ENCODE measurements at regions not wholly inside any gene's neighbourhood (a gene's known extent, or its start where the extent isn't known, plus 50 kb on each side); places are given as distances from the start of the nearest gene placed in this dataset.
"Not testable (repeated sequence)": the region's sequence is repeated elsewhere in the genome, so short reads cannot be mapped to it uniquely, and the experiment has no call there.

- H3K27me3 ChIP-seq (replicated peaks in 1 of 2; ENCODE audit: control insufficient read depth in 2 of 2, extremely low read depth in 1 of 2, insufficient read depth in 2 of 2, low read length in 1 of 2) = no peaks in the 10 kb centered on the region
- POLR2A ChIA-PET = interaction anchor here in 1 of 2 donors (0.8 kb wide), 1 partner anchor 17 kb away, joined by 3 read pairs; a partner anchor contains a TSS
- no peaks in the 10 kb centered on the region for H3K36me3 ChIP-seq (ENCODE audit: control insufficient read depth in 2 of 2, extremely low read depth in 1 of 2, insufficient read depth in 1 of 2, low read length in 1 of 2)
- ATAC-seq (replicated peaks in 1 of 4) = no peak
- Mint-ChIP-seq H3K4me3 (no peak overlapping the region), H3K27ac (no peak overlapping the region), H3K36me3 (no peaks in the 10 kb centered on the region), H3K27me3 (no peaks in the 10 kb centered on the region), H3K4me1 (peaks cover 3 to 8% (median 4%) of the 10 kb centered on the region in 3 donors), H3K9me3 (no peaks in the 10 kb centered on the region)
- CTCF ChIA-PET = interaction anchor here (0.5 to 1.4 kb wide), 12 partner anchors 9 to 1853 kb away, joined by 3 to 7 read pairs (median 3); no protein-coding TSS in a partner anchor
- no peaks in the 10 kb centered on the region for H3K9me3 ChIP-seq
- no peak for DNase-seq
- H3K4me3 ChIP-seq (ENCODE audit: control insufficient read depth in 1 of 2, extremely low read depth in 1 of 2, low read length in 1 of 2) = no peak overlapping the region
- H3K27ac ChIP-seq (ENCODE audit: low read length) = no peak overlapping the region
- no peaks in the 10 kb centered on the region for H3K4me1 ChIP-seq (ENCODE audit: control insufficient read depth in 1 of 2, extremely low read depth in 1 of 2, insufficient read depth in 2 of 2, low read length in 2 of 2)
Observed at GRCh38 chr6:27163834-27164233, 83.7 kb upstream of the PRSS16 start.

GRCh38 chr6:27168108-27168507, 79.4 kb upstream of the PRSS16 start:
- no peaks in the 10 kb centered on the region for H3K36me3 Mint-ChIP-seq
- H3K9me3 Mint-ChIP-seq = no peaks in the 10 kb centered on the region
- DNase-seq (no peak), ATAC-seq (replicated peaks in 1 of 4) (no peak)
- Histone ChIP-seq H3K27me3 (replicated peaks in 1 of 2; ENCODE audit: control insufficient read depth in 2 of 2, extremely low read depth in 1 of 2, insufficient read depth in 2 of 2, low read length in 1 of 2) (no peaks in the 10 kb centered on the region), H3K4me1 (ENCODE audit: control insufficient read depth in 1 of 2, extremely low read depth in 1 of 2, insufficient read depth in 2 of 2, low read length in 2 of 2) (no peaks in the 10 kb centered on the region), H3K27ac (ENCODE audit: low read length) (no peak overlapping the region), H3K4me3 (ENCODE audit: control insufficient read depth in 1 of 2, extremely low read depth in 1 of 2, low read length in 1 of 2) (no peak overlapping the region), H3K36me3 (ENCODE audit: control insufficient read depth in 2 of 2, extremely low read depth in 1 of 2, insufficient read depth in 1 of 2, low read length in 1 of 2) (no peaks in the 10 kb centered on the region), H3K9me3 (no peaks in the 10 kb centered on the region)
- 100% methylated on average over 1 of the region's 2 CpGs for WGBS (ENCODE audit: insufficient coverage)
- H3K4me3 Mint-ChIP-seq = no peak overlapping the region
- CTCF ChIA-PET = no interaction called here
- POLR2A ChIA-PET = no interaction called here
- peaks cover 0 to 3% of the 10 kb centered on the region in 2 donors for H3K27me3 Mint-ChIP-seq
- no peak overlapping the region for H3K27ac Mint-ChIP-seq
- no peaks in the 10 kb centered on the region for H3K4me1 Mint-ChIP-seq

- no peak overlapping the region for H3K4me3 ChIP-seq (ENCODE audit: control insufficient read depth in 1 of 2, extremely low read depth in 1 of 2, low read length in 1 of 2)
- 89% methylated on average over 1 of the region's 5 CpGs for whole genome bisulfite sequencing (ENCODE audit: insufficient coverage)
- Mint-ChIP-seq H3K27ac (no peak overlapping the region), H3K4me3 (no peak overlapping the region), H3K4me1 (no peaks in the 10 kb centered on the region), H3K36me3 (no peaks in the 10 kb centered on the region), H3K27me3 (peaks cover 0 to 3% of the 10 kb centered on the region in 2 donors), H3K9me3 (no peaks in the 10 kb centered on the region)
- H3K9me3 ChIP-seq = no peaks in the 10 kb centered on the region
- no peaks in the 10 kb centered on the region for H3K36me3 ChIP-seq (ENCODE audit: control insufficient read depth in 2 of 2, extremely low read depth in 1 of 2, insufficient read depth in 1 of 2, low read length in 1 of 2)
- DNase-seq = no peak
- H3K27me3 ChIP-seq (replicated peaks in 1 of 2; ENCODE audit: control insufficient read depth in 2 of 2, extremely low read depth in 1 of 2, insufficient read depth in 2 of 2, low read length in 1 of 2) = no peaks in the 10 kb centered on the region
- CTCF ChIA-PET = no interaction called here
- no peaks in the 10 kb centered on the region for H3K4me1 ChIP-seq (ENCODE audit: control insufficient read depth in 1 of 2, extremely low read depth in 1 of 2, insufficient read depth in 2 of 2, low read length in 2 of 2)
- no peak for ATAC-seq (replicated peaks in 1 of 4)
- H3K27ac ChIP-seq (ENCODE audit: low read length) = no peak overlapping the region
- POLR2A ChIA-PET = no interaction called here
Observed at GRCh38 chr6:27168586-27169443, 78.7 kb upstream of the PRSS16 start.

GRCh38 chr6:27172524-27173231, 74.8 kb upstream of the PRSS16 start:
- peaks cover 4 to 16% (median 8%) of the 10 kb centered on the region in 3 donors for H3K4me1 Mint-ChIP-seq
- 85% methylated on average over 7 of the region's 19 CpGs for WGBS (ENCODE audit: insufficient coverage)
- H3K36me3 Mint-ChIP-seq = not testable (repeated sequence)

GRCh38 chr6:27173232-27173601, 74.3 kb upstream of the PRSS16 start:
- ChIA-PET POLR2A (interaction anchor here (0.6 to 0.7 kb wide), 2 partner anchors 858 to 1556 kb away, joined by 3 read pairs; no protein-coding TSS in a partner anchor), CTCF (interaction anchor here (0.6 to 1.3 kb wide), 5 partner anchors 9 to 724 kb away, joined by 3 to 5 read pairs (median 4); no protein-coding TSS in a partner anchor)
- H3K36me3 Mint-ChIP-seq; H3K27ac ChIP-seq (ENCODE audit: low read length); H3K27me3 ChIP-seq (replicated peaks in 1 of 2; ENCODE audit: control insufficient read depth in 2 of 2, extremely low read depth in 1 of 2, insufficient read depth in 2 of 2, low read length in 1 of 2); DNase-seq; H3K27ac Mint-ChIP-seq; H3K27me3 Mint-ChIP-seq; ATAC-seq (replicated peaks in 1 of 4); H3K9me3 Mint-ChIP-seq; H3K36me3 ChIP-seq (ENCODE audit: control insufficient read depth in 2 of 2, extremely low read depth in 1 of 2, insufficient read depth in 1 of 2, low read length in 1 of 2); H3K4me3 Mint-ChIP-seq; H3K4me3 ChIP-seq (ENCODE audit: control insufficient read depth in 1 of 2, extremely low read depth in 1 of 2, low read length in 1 of 2); H3K9me3 ChIP-seq; H3K4me1 ChIP-seq (ENCODE audit: control insufficient read depth in 1 of 2, extremely low read depth in 1 of 2, insufficient read depth in 2 of 2, low read length in 2 of 2): not testable (repeated sequence)
- 38% methylated on average over 1 of the region's 8 CpGs for WGBS (ENCODE audit: insufficient coverage)
- peaks cover 5 to 19% (median 11%) of the 10 kb centered on the region in 3 donors for H3K4me1 Mint-ChIP-seq

More at GRCh38 chr6:27172524-27173231, 74.8 kb upstream of the PRSS16 start:
- not testable (repeated sequence) for ATAC-seq (replicated peaks in 1 of 4); H3K9me3 Mint-ChIP-seq; H3K4me1 ChIP-seq (ENCODE audit: control insufficient read depth in 1 of 2, extremely low read depth in 1 of 2, insufficient read depth in 2 of 2, low read length in 2 of 2); H3K4me3 Mint-ChIP-seq; H3K36me3 ChIP-seq (ENCODE audit: control insufficient read depth in 2 of 2, extremely low read depth in 1 of 2, insufficient read depth in 1 of 2, low read length in 1 of 2); DNase-seq; H3K27ac ChIP-seq (ENCODE audit: low read length); H3K27me3 Mint-ChIP-seq; H3K4me3 ChIP-seq (ENCODE audit: control insufficient read depth in 1 of 2, extremely low read depth in 1 of 2, low read length in 1 of 2); H3K27me3 ChIP-seq (replicated peaks in 1 of 2; ENCODE audit: control insufficient read depth in 2 of 2, extremely low read depth in 1 of 2, insufficient read depth in 2 of 2, low read length in 1 of 2); H3K27ac Mint-ChIP-seq; H3K9me3 ChIP-seq
- POLR2A ChIA-PET = interaction anchor here (0.6 to 0.7 kb wide), 2 partner anchors 859 to 1557 kb away, joined by 3 read pairs; no protein-coding TSS in a partner anchor
- CTCF ChIA-PET = interaction anchor here (0.6 to 1.3 kb wide), 6 partner anchors 9 to 724 kb away, joined by 3 to 5 read pairs (median 4); no protein-coding TSS in a partner anchor

DNA sequence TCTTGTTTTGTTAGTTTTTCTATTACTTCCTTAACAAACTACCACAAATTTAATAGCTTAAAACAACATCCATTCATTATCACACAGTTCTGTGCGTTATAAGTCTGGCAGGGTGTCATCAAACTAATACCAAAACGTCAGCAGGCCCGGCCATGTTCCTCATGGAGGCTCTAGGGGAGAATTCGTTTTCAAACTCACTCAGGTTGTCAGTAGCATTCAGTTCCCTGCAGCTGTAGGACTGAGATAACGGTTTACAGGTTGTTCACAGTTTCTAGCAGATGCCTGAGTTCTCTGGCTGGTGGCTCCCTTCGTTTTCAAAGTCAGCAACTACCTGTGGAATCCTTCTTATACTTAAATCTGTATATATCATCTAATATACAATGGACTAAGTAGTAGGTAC, 72.5 kb upstream of the PRSS16 start:
- no peaks in the 10 kb centered on the region for H3K9me3 ChIP-seq
- WGBS (ENCODE audit: insufficient coverage) = no CpG with 5 or more reads among the region's 6 CpGs
- Mint-ChIP-seq H3K27ac (no peak overlapping the region), H3K27me3 (peaks cover 4 to 8% of the 10 kb centered on the region in 2 donors), H3K36me3 (no peaks in the 10 kb centered on the region), H3K4me3 (no peak overlapping the region), H3K4me1 (peaks cover 7 to 22% (median 15%) of the 10 kb centered on the region in 3 donors), H3K9me3 (no peaks in the 10 kb centered on the region)
- no peaks in the 10 kb centered on the region for H3K36me3 ChIP-seq (ENCODE audit: control insufficient read depth in 2 of 2, extremely low read depth in 1 of 2, insufficient read depth in 1 of 2, low read length in 1 of 2)
- CTCF ChIA-PET = interaction anchor here (0.6 to 1.6 kb wide), 5 partner anchors 8 to 621 kb away, joined by 3 to 5 read pairs (median 3); no protein-coding TSS in a partner anchor
- peaks cover 0 to 3% of the 10 kb centered on the region in 2 experiments for H3K27me3 ChIP-seq (replicated peaks in 1 of 2; ENCODE audit: control insufficient read depth in 2 of 2, extremely low read depth in 1 of 2, insufficient read depth in 2 of 2, low read length in 1 of 2)
- peaks cover 2 to 16% of the 10 kb centered on the region in 2 experiments for H3K4me1 ChIP-seq (ENCODE audit: control insufficient read depth in 1 of 2, extremely low read depth in 1 of 2, insufficient read depth in 2 of 2, low read length in 2 of 2)
- H3K4me3 ChIP-seq (ENCODE audit: control insufficient read depth in 1 of 2, extremely low read depth in 1 of 2, low read length in 1 of 2) = no peak overlapping the region
- no peak overlapping the region for H3K27ac ChIP-seq (ENCODE audit: low read length)
- POLR2A ChIA-PET = interaction anchor here in 1 of 2 donors (0.6 kb wide), 1 partner anchor 728 kb away, joined by 3 read pairs; no protein-coding TSS in a partner anchor
- ATAC-seq (replicated peaks in 1 of 4) = no peak
- no peak for DNase-seq

Data from T-cell (primary cell).